Bronchial epithelial cell (primary cell): ENCODE measurements at regions not wholly inside any gene's neighbourhood (a gene's known extent, or its start where the extent isn't known, plus 50 kb on each side); places are given as distances from the start of the nearest gene placed in this dataset.

Experiments used
- DNase-seq: peaks from one replicate; pipeline ENCODE4 v3.0.0-alpha.2; 2010; ENCODE audit warnings: low read depth
- FAIRE-seq: peaks from 2 replicates; lab custom pipeline; 2011; peaks lifted over from hg19 to GRCh38; lab: Jason Lieb, UNC
- H3K27me3 ChIP-seq: 2 replicates; pipeline ENCODE4 v1.5.1; 2011; ENCODE audit warnings: low read length; ENCODE audit not compliant: control insufficient read depth, insufficient read depth
- H3K36me3 ChIP-seq: 2 replicates; pipeline ENCODE4 v1.5.1; 2011; ENCODE audit warnings: low read length; ENCODE audit not compliant: control insufficient read depth, insufficient read depth
- H3K4me3 ChIP-seq: 2 replicates; pipeline ENCODE4 v1.5.1; 2011; ENCODE audit warnings: mild to moderate bottlenecking, low read depth, low read length, control low read depth
- CTCF ChIP-seq: IDR thresholded peaks from 2 replicates; pipeline ENCODE4 v1.5.1; 2011; ENCODE audit warnings: mild to moderate bottlenecking, moderate library complexity, low read length, control low read depth, inconsistent platforms; ENCODE audit not compliant: insufficient read depth, severe bottlenecking

GRCh38 chr4:187060551-187060950 lies 336.9 kb upstream of the FAT1 start:
- DNase-seq, result no peak
- H3K27me3 ChIP-seq, result no peaks in the 10 kb centered on the region
- H3K36me3 ChIP-seq, result no peaks in the 10 kb centered on the region
- FAIRE-seq, result no peak
- TF ChIP-seq CTCF, result no peak
- H3K4me3 ChIP-seq, result no peak overlapping the region

- FAIRE-seq (no peak), DNase-seq (no peak)
- no peak overlapping the region for H3K4me3 ChIP-seq
- no peaks in the 10 kb centered on the region for H3K27me3 ChIP-seq
- no peaks in the 10 kb centered on the region for H3K36me3 ChIP-seq
- TF ChIP-seq CTCF, result no peak
Observed at GRCh38 chr4:187063251-187063650, 339.6 kb upstream of the FAT1 start.

GRCh38 chr4:187064033-187064432 lies 340.4 kb upstream of the FAT1 start:
- Histone ChIP-seq H3K27me3 (no peaks in the 10 kb centered on the region), H3K4me3 (no peak overlapping the region), H3K36me3 (no peaks in the 10 kb centered on the region)
- no peak for TF ChIP-seq CTCF
- DNase-seq (no peak), FAIRE-seq (no peak)

- DNase-seq (no peak), FAIRE-seq (no peak)
- Histone ChIP-seq H3K4me3 (no peak overlapping the region), H3K36me3 (no peaks in the 10 kb centered on the region), H3K27me3 (no peaks in the 10 kb centered on the region)
- no peak for TF ChIP-seq CTCF
Observed at GRCh38 chr4:187065396-187065795, 341.7 kb upstream of the FAT1 start.

GRCh38 chr4:187065806-187066205 lies 342.1 kb upstream of the FAT1 start:
- FAIRE-seq (no peak), DNase-seq (no peak)
- TF ChIP-seq CTCF, result no peak
- H3K27me3 ChIP-seq, result no peaks in the 10 kb centered on the region
- no peaks in the 10 kb centered on the region for H3K36me3 ChIP-seq
- H3K4me3 ChIP-seq, result no peak overlapping the region

GRCh38 chr4:187069398-187069797 lies 345.7 kb upstream of the FAT1 start:
- H3K4me3 ChIP-seq, result no peak overlapping the region
- no peak for TF ChIP-seq CTCF
- no peaks in the 10 kb centered on the region for H3K27me3 ChIP-seq
- H3K36me3 ChIP-seq, result no peaks in the 10 kb centered on the region
- no peak for DNase-seq
- FAIRE-seq, result no peak
